ENCODE measurements at regions not wholly inside any gene's neighbourhood (a gene's known extent, or its start where the extent isn't known, plus 50 kb on each side); places are given as distances from the start of the nearest gene placed in this dataset.

- TF ChIP-seq REST (IDR thresholded peaks at IDR 0.05; ENCODE audit: borderline replicate concordance) (no peak), CTCF (IDR thresholded peaks at IDR 0.05; ENCODE audit: poor library complexity, severe bottlenecking) (no peak), POLR2AphosphoS5 (IDR thresholded peaks at IDR 0.05) (no peak)
These were observed 64.3 kb downstream of the SCN11A start for GRCh38 chr3:38987456-38987855.

Measured in neural cell (in vitro differentiated cells).